HG03045 (cell line): ENCODE measurements at regions not wholly inside any gene's neighbourhood (a gene's known extent, or its start where the extent isn't known, plus 50 kb on each side); places are given as distances from the start of the nearest gene placed in this dataset.

ENCODE experiments used
- ATAC-seq: cut with Tn5 transposase; IDR thresholded peaks from one replicate; pipeline ENCODE4 v1.9.1; 2021; ENCODE audit warnings: mild to moderate bottlenecking, moderate library complexity; ENCODE audit not compliant: unreplicated experiment

DNA sequence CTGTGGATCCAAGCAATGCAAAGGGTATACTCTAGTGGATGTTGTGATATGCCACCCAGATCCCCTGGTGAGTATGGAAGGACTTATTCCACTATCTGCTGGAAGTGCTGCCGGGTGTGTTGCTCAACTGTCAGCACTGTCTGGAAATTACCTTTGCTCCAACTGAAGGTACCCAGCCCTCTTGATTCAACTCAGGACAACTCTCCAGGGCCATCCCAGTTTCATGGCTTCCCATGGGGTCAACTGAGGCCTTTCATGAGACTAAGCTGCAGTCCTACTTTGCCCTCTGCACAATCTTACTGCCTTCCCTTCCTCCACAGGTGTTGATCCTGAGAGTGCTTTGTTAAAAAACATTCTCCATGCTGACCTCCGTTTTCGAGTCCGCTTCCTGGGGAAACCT, 99.8 kb downstream of the SPRY1 start:
- no peak for ATAC-seq

DNA sequence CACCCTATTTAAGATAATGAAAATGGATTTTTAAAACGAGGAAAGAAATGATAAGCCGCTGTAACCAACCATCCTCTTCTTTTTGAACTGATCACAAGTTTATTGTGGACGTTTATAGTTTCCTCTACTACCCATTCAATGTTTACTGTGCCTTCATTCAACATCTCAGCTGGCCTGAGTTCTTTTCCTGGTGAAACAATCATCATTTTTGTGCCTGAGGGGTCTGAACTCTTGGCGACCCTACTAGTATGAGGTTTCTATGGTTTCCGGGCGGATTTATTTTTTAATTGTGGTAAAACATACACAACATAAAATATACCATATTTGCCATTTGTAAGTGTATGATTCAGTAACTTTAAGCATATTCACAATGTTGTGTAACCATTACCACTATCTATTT, 100.7 kb downstream of the SPRY1 start:
- no peak for ATAC-seq

DNA sequence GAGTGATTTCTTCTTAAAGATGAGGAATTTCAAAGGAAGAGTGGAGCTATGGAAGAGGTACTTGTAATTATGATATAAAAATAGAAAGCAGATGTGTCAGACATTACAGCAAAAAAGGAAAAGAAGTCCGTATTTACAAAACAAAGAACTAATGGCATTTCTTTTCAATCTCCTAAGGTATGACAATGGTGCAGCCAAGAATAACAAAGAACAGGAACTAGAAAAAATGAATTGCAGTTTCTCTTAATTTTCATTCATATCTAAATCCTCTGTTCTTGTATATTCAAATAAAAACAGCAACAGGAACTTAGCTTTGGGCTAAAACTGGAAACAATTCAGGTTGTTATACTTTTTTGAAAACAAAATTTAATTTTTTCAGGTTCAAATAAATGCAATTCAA, 105.1 kb downstream of the SPRY1 start:
- ATAC-seq = no peak

GRCh38 chr4:123503698-123504363, 107.2 kb downstream of the SPRY1 start:
- no peak for ATAC-seq

DNA sequence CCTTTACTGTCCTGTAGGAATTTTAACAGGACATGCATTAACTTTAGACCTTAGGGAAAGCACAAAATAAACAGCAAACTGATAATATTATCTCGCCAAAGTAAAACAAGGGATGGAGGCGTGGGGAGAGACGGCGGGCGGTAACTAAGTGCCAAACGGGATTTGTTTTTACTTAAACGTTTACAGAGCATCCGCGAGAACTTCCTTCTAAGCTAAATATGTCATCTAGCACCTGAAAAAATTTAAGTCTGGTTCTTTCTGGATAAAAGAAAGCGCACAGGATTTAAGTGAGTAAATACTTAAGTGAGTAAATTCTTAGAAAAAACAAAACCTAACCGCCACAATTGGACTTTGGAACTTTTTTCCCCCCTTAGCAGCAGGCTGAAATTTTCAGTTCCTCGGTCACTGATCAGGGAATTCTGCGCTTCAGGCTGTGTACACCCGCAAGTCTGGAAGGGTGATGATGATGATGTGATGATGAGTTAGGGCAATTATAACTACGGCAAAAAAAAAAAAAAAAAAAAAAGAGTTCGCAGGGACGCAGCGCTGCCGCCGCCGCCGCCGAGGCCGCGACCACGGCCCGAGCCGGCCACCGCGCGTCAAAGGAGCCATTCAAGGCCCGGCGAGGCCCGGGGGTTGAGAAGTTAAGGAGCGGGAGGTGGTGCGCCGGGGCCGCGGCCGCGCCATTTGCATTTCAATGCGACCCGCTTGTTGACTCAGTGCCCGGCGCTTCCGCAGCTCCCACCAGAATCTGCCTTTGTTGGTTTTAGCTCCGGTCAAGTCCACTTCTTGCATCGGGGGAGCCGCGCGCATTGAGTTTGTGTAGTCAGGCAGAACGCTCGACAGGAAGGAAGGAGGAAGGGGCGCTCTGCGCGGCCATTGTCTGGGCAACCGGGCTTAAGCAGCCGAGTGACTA, 108.8 kb downstream of the SPRY1 start:
- ATAC-seq = no peak

- no peak for ATAC-seq
These were observed 109.6 kb downstream of the SPRY1 start for GRCh38 chr4:123506011-123506695.

DNA sequence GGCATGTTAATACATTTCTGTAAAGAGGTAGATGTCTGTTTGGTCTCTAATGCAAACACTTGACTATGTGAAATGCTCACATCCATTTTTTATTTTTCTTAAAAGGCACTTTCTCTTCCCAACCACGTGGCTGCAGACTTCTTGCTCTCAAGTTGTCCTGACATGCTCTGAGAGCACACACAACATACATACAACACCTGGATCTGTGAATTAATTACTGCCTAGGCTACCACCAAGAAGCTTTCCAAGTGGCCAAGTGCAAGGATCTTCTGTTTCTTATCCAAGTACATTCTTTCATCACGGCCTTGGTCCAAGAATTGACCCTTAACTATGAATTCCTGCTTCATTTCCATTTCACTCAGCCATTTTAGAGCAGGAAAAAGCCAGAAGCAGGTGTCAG, 110.8 kb downstream of the SPRY1 start:
- ATAC-seq = no peak

DNA sequence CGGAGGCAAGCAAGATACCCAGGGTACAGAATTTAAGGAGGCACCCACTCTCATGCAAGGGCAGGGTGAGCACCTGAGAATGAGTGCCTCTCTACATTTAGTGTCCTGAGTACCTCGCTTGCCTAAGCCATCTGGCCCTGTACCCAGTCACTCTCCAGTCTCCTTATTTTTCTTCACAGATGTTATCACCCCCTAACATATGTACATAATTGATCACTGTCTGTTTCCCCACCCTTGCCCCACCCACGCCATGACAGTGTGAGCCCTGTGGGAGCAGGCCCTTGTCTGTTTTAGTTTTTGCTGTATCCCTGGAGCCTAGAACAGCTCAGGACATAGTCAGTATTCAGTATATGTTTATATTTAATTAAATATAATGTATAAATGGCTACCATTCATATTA, 113.6 kb downstream of the SPRY1 start:
- no peak for ATAC-seq

- ATAC-seq = no peak
These were observed 114.1 kb downstream of the SPRY1 start for GRCh38 chr4:123510659-123511058.

GRCh38 chr4:123516576-123516975, 120.0 kb downstream of the SPRY1 start:
- no peak for ATAC-seq

DNA sequence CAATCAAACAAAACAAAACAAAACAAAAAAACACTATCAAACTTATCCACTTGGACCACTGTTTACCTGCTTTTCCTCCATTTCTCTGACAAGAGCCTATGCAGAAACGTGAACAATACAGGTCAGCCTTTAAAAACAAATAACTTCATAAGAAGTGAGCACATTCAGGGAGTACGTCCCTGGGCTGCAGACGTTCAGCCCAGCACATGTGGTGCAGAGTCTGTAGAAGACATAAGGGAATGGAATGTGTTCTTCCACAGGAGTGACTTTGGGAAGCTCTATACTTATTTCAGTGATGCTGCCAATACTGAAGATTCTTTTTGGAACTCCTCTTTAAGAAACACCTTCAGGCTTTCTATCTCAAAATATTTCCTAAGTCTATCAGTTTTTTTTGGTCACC, 120.6 kb downstream of the SPRY1 start:
- no peak for ATAC-seq

- ATAC-seq = no peak
These were observed 121.4 kb downstream of the SPRY1 start for GRCh38 chr4:123517971-123518370.

DNA sequence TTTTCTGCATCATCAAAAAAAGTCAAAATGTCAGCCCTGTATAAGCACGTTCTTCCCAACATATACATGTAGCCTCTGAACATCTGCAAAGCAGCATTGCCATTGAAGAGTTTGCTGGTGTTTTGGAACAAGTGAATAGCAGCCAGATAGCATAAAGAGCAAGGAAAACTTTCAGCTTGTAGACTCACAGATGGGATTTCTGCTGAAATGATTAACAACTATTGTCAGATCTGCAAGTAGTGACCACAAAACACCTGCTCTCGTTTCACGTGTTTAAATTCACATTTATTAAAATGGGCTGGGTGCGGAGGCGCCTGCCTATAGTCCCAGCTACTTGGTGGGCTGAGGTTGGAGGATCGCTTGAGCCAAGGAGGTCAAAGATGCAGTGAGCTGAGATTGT, 123.7 kb downstream of the SPRY1 start:
- no peak for ATAC-seq

DNA sequence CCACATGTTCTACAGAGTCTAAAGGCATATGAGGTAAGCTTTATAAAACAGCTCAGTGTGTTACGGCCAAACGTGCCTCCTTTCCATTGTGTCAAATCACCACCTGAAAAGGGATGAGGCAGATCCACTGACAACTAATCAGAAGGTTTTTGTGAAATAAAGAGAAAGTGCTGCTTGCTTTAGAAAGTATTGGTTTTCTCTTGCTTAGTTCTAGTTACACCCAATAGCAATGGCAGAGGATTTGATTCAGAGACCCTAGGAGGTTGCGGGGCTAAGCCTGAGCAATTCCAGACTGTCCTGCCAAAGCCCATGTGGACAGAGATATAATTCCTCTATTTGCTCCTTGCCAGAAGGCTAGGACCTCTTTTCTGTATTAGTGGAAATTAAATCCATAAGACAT, 125.5 kb downstream of the SPRY1 start:
- ATAC-seq = no peak

DNA sequence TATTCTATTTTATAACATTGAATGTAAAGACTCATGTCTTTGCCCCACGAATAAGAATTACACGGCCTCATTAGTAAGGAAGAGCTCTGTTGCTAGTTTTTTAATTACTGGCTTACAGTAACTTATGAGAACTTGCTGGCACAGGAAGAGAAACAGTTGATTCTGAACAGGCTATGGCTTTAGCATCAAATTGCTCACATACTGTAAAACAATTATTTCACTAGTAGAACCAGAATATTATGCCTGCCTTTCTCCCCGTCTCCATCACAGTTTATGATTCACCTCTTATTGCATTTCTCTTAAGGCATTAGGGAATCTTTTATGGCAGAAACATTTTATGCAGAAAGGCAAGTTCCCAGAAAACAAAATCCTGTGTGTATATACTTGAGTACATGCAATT, 126.1 kb downstream of the SPRY1 start:
- no peak for ATAC-seq

DNA sequence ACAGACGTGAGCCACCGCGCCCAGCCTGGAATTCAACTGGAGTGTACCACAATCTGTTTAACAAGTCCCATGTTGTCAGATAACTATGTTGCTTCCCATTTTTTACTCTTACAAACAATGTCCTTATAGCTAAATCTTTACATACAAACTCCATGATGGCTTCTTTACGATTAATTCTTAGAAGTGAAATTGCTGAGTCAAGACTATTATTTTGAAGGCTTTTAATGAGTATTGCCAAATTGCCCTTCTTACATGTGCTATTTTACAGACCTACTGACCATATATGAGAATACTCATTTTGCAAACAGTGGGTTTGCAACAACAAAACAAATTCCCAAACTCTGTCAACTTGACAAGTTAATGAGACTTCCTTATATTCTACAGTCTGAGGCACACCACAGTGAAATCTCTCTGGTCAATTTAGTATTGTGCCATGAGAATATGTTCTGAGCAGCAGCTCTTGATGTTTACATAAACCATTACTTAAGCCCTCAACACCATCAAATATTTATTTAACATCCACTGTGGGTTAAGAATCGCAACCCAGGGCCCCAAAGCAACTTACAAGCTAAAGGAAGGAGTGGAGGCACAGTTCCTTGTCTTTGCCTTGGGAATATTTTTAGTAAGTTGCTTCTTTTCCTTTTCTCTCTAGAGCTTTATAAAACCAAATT, 128.5 kb downstream of the SPRY1 start:
- ATAC-seq = no peak

DNA sequence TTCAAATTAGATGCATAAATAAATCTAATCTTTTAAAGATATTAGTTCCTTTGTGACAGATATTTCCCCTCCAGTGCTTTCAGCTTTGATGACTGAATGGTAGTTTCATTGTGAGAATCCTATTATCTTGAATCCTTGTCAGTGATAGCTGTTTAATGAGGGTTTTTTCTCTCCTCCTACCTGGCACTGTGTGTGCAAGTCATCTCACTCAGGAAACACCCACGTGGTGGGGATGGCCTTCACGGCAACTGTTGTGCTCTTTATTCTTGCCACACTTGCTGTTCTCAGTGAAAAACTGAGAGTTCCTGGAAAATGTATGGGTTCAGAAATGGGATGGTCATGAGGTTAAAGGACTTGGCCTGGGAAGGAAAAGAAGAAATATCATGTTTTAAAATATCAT, 129.9 kb downstream of the SPRY1 start:
- no peak for ATAC-seq

DNA sequence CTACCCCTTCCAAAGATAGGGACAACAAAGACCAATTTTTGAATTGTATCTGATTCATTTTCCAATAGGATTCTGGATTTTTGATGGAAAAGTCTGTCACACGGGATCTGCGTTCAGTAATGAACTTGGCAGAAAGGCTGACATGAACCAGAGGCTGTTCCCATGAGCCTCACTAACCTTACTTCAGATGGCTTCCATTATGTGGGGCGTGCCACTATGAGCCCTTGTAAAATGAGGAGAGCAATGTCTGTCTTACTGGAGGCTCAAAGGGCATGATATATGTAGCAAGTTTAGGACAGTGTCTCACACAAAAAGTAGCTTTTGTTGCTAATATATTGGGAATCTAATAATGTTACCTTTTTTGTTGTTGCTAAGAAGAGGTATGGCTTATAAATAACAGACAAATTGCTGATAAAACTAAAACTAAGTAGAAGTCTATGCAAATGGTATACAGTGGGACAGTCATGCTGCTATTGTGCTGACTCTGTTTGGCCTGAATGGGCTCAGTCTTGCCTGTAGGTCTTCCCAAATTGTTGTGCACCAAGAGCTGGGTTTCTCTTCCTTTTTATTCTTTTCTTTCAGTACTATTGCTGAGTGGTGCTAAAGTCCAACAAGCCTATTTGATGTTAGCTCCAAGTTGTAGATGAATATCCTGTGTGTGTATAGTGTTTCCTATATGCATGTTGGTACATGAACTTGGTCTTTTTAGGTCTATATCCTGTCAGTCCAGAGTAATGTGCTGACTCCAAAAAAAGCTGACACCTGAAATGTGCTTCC, 132.1 kb downstream of the SPRY1 start:
- ATAC-seq = no peak

DNA sequence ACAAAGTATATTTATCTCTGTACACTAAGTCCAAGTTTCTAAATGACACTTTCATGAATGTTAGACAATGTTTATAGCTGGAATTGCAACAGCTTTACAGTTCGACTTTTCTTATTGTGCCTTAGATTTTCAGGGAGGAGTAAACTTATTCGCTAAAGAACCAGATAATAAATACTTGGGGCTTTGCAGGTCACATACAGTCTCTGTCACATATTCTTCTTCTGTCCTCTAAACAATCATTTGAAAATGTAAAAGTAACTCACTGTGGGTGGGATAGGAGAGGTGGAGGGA, 132.6 kb downstream of the SPRY1 start:
- ATAC-seq = no peak

DNA sequence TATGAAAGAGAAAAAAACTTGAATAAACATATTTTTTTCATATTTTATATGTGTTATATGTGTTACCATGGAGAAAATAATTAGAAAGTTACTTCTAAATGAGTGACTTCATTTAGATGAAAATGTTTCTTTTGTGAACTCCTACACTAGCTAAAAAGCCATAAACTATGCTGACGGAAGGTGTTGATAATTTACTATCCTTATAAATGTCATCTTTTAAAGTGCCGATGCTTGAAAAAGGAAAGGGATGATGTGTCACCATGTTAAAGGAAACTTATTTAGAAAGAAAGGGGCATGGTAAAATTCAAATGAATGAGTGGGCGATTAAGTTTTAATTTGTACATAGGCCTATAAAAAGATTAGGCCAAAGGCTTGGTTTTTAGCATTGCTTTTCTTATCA, 133.8 kb downstream of the SPRY1 start:
- no peak for ATAC-seq
